ENCODE measurements at regions not wholly inside any gene's neighbourhood (a gene's known extent, or its start where the extent isn't known, plus 50 kb on each side); places are given as distances from the start of the nearest gene placed in this dataset.

DNA sequence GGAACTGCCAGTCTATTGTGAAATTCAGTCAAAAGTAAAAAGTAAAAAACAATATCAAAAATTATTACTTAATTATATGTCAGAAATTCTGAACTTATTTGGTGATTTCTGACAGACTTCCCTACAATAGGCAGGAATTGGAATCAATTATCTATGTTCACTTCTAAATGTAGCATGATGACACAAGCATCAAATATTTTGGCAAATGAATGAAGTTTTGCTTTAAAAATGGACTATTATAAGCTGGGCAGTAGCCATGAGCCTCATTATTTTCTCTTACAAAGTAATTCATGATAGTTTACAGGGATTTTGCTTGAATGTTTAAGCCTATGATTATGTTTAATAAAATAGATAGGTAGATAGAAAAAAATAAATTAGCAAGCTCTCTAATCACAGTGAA, 582.6 kb downstream of the SLITRK6 start:
- Mint-ChIP-seq H3K4me1 (peaks cover 4% of the 10 kb centered on the region), H3K27ac (no peak overlapping the region), H3K36me3 (no peaks in the 10 kb centered on the region), H3K27me3 (ENCODE audit: low read depth) (no peaks in the 10 kb centered on the region), H3K4me3 (no peak overlapping the region), H3K9me3 (peaks cover 7% of the 10 kb centered on the region; the same call in 1 of the 2 replicates)
- DNase-seq (ENCODE audit: low spot score) (no peak), ATAC-seq (no peak)
- ChIA-PET POLR2A (no interaction called here), CTCF (no interaction called here)
- TF ChIP-seq ZNF219 (CRISPR knock-in tag; IDR thresholded peaks at IDR 0.05; ENCODE audit: borderline replicate concordance) (no peak), JAZF1 (CRISPR knock-in tag; IDR thresholded peaks at IDR 0.05) (no peak), TEAD1 (CRISPR knock-in tag; IDR thresholded peaks at IDR 0.05) (no peak), NFYB (CRISPR knock-in tag; conservative IDR thresholded peaks at IDR 0.05; ENCODE audit: low read depth) (no peak), RELA (CRISPR knock-in tag; IDR thresholded peaks at IDR 0.05; ENCODE audit: borderline replicate concordance) (no peak), ZBTB21 (CRISPR knock-in tag; IDR thresholded peaks at IDR 0.05; ENCODE audit: borderline replicate concordance) (no peak)
- TF ChIP-seq, protein P1, sequence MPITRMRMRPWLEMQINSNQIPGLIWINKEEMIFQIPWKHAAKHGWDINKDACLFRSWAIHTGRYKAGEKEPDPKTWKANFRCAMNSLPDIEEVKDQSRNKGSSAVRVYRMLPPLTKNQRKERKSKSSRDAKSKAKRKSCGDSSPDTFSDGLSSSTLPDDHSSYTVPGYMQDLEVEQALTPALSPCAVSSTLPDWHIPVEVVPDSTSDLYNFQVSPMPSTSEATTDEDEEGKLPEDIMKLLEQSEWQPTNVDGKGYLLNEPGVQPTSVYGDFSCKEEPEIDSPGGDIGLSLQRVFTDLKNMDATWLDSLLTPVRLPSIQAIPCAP (CRISPR knock-in tag; IDR thresholded peaks at IDR 0.05) = no peak
- TF ChIP-seq, protein P2, sequence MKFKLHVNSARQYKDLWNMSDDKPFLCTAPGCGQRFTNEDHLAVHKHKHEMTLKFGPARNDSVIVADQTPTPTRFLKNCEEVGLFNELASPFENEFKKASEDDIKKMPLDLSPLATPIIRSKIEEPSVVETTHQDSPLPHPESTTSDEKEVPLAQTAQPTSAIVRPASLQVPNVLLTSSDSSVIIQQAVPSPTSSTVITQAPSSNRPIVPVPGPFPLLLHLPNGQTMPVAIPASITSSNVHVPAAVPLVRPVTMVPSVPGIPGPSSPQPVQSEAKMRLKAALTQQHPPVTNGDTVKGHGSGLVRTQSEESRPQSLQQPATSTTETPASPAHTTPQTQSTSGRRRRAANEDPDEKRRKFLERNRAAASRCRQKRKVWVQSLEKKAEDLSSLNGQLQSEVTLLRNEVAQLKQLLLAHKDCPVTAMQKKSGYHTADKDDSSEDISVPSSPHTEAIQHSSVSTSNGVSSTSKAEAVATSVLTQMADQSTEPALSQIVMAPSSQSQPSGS (CRISPR knock-in tag; IDR thresholded peaks at IDR 0.05; ENCODE audit: borderline replicate concordance, low read depth) = no peak
- TF ChIP-seq, protein P3, sequence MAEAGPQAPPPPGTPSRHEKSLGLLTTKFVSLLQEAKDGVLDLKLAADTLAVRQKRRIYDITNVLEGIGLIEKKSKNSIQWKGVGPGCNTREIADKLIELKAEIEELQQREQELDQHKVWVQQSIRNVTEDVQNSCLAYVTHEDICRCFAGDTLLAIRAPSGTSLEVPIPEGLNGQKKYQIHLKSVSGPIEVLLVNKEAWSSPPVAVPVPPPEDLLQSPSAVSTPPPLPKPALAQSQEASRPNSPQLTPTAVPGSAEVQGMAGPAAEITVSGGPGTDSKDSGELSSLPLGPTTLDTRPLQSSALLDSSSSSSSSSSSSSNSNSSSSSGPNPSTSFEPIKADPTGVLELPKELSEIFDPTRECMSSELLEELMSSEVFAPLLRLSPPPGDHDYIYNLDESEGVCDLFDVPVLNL (CRISPR knock-in tag; IDR thresholded peaks at IDR 0.05; ENCODE audit: borderline replicate concordance, low read depth) = no peak
- TF ChIP-seq, protein P4, sequence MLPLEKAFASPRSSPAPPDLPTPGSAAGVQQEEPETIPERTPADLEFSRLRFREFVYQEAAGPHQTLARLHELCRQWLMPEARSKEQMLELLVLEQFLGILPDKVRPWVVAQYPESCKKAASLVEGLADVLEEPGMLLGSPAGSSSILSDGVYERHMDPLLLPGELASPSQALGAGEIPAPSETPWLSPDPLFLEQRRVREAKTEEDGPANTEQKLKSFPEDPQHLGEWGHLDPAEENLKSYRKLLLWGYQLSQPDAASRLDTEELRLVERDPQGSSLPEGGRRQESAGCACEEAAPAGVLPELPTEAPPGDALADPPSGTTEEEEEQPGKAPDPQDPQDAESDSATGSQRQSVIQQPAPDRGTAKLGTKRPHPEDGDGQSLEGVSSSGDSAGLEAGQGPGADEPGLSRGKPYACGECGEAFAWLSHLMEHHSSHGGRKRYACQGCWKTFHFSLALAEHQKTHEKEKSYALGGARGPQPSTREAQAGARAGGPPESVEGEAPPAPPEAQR (CRISPR knock-in tag; IDR thresholded peaks at IDR 0.05) = no peak

DNA sequence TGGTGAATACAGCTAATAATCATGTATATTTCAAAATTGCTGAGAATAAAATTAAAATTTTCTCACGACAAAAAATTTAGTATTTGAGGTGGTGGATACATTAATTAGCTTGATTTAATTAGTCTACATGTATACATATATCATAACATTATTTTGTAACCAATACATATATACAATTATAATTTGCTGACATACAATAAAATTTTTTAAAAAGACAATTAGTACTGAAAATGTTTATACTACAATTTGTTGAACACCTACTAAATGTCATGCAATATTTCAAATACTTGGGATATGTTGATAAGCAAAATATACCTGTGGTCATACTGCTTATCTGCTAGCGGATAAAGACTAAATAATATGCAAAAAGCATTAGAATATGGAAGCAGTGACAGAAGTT, 586.5 kb downstream of the SLITRK6 start:
- POLR2A ChIA-PET = no interaction called here
- peaks cover 4% of the 10 kb centered on the region for H3K4me1 Mint-ChIP-seq
- TF ChIP-seq, protein P5, sequence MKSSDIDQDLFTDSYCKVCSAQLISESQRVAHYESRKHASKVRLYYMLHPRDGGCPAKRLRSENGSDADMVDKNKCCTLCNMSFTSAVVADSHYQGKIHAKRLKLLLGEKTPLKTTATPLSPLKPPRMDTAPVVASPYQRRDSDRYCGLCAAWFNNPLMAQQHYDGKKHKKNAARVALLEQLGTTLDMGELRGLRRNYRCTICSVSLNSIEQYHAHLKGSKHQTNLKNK (CRISPR knock-in tag; IDR thresholded peaks at IDR 0.05) = no peak
- TF ChIP-seq FOXJ3 (CRISPR knock-in tag; IDR thresholded peaks at IDR 0.05; ENCODE audit: borderline replicate concordance) (no peak), NFYB (CRISPR knock-in tag; conservative IDR thresholded peaks at IDR 0.05; ENCODE audit: low read depth) (no peak), ELF4 (CRISPR knock-in tag; IDR thresholded peaks at IDR 0.05; ENCODE audit: low read depth) (no peak), ZNF317 (CRISPR knock-in tag; IDR thresholded peaks at IDR 0.05; ENCODE audit: borderline replicate concordance, low read depth) (no peak), ZNF219 (CRISPR knock-in tag; IDR thresholded peaks at IDR 0.05; ENCODE audit: borderline replicate concordance) (no peak), HMGA2 (CRISPR knock-in tag; IDR thresholded peaks at IDR 0.05) (no peak), GTF2I (CRISPR knock-in tag; conservative IDR thresholded peaks at IDR 0.05) (no peak), ZBTB21 (CRISPR knock-in tag; IDR thresholded peaks at IDR 0.05; ENCODE audit: borderline replicate concordance) (no peak), CREM (CRISPR knock-in tag; IDR thresholded peaks at IDR 0.05) (no peak), NR3C1 (CRISPR knock-in tag; conservative IDR thresholded peaks at IDR 0.05; ENCODE audit: low read depth) (no peak), MYBL2 (CRISPR knock-in tag; IDR thresholded peaks at IDR 0.05) (no peak), TP53 (CRISPR knock-in tag; IDR thresholded peaks at IDR 0.05) (no peak)
- TF ChIP-seq, protein P6, sequence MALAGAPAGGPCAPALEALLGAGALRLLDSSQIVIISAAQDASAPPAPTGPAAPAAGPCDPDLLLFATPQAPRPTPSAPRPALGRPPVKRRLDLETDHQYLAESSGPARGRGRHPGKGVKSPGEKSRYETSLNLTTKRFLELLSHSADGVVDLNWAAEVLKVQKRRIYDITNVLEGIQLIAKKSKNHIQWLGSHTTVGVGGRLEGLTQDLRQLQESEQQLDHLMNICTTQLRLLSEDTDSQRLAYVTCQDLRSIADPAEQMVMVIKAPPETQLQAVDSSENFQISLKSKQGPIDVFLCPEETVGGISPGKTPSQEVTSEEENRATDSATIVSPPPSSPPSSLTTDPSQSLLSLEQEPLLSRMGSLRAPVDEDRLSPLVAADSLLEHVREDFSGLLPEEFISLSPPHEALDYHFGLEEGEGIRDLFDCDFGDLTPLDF (CRISPR knock-in tag; IDR thresholded peaks at IDR 0.05) = no peak
- TF ChIP-seq, protein P7, sequence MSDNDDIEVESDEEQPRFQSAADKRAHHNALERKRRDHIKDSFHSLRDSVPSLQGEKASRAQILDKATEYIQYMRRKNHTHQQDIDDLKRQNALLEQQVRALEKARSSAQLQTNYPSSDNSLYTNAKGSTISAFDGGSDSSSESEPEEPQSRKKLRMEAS (CRISPR knock-in tag; IDR thresholded peaks at IDR 0.05) = no peak
- TF ChIP-seq, protein P8, sequence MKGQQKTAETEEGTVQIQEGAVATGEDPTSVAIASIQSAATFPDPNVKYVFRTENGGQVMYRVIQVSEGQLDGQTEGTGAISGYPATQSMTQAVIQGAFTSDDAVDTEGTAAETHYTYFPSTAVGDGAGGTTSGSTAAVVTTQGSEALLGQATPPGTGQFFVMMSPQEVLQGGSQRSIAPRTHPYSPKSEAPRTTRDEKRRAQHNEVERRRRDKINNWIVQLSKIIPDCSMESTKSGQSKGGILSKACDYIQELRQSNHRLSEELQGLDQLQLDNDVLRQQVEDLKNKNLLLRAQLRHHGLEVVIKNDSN (CRISPR knock-in tag; IDR thresholded peaks at IDR 0.05) = no peak
- TF ChIP-seq, protein P9, sequence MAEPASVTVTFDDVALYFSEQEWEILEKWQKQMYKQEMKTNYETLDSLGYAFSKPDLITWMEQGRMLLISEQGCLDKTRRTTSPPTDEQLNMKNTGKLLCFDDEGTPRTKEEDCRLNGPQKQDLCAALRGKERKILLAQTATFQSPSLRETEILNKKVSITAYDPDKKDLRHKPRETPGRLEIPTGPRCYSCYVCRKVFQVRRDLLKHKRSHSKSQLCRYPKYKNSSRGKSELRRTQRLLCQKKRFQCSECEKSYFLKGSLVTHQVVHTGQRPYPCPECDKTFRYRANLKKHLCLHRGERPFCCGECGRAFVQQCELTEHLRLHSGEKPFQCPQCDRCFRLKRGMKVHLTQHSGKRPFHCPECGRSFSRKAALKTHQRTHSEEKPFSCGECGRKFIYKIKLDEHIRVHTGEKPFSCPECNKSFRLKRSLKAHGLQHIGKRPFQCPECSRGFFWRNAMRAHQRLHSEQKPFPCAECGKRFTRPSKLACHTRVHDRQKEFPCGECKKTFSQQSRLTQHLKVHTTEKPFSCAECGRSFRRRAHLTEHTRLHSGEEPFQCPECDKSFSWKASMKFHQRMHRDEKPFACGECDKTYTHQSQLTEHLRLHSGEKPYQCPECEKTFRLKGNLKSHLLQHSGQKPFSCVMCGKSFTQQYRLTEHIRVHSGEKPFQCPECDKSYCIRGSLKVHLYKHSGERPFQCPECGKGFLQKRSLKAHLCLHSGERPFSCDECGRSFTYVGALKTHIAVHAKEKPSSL (CRISPR knock-in tag; conservative IDR thresholded peaks at IDR 0.05) = no peak
- TF ChIP-seq, protein P2 (CRISPR knock-in tag; IDR thresholded peaks at IDR 0.05; ENCODE audit: borderline replicate concordance, low read depth) = no peak

More for the DNA sequence above, 586.5 kb downstream of the SLITRK6 start:
- peaks cover 4% of the 10 kb centered on the region for H3K36me3 Mint-ChIP-seq
- peaks cover 20% of the 10 kb centered on the region for H3K9me3 Mint-ChIP-seq
- CTCF ChIA-PET = no interaction called here
- no peak overlapping the region for H3K27ac Mint-ChIP-seq
- H3K4me3 Mint-ChIP-seq = no peak overlapping the region
- ATAC-seq (no peak), DNase-seq (ENCODE audit: low spot score) (no peak)
- H3K27me3 Mint-ChIP-seq (ENCODE audit: low read depth) = no peaks in the 10 kb centered on the region
